ENCODE measurements at regions not wholly inside any gene's neighbourhood (a gene's known extent, or its start where the extent isn't known, plus 50 kb on each side); places are given as distances from the start of the nearest gene placed in this dataset.
"Not testable (repeated sequence)": the region's sequence is repeated elsewhere in the genome, so short reads cannot be mapped to it uniquely, and the experiment has no call there.

DNA sequence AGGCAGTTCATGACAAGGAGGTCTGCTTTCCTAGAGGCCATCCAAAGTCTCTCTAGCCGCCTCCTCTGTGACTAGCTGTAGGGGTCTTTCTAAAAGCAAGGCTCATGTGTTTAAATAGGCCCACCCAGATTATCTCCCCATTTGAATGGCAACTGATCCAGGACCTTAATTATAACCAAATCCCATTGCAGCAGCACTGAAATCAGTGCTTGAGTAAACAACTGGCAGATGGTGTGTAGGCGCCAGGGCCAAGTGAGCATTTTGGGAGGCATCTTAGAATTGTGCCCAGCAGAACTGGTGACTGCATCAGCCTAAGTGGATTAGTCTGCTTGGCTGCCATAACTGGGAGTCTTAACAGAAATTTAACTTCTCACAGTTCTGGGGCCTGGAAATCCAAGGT, 77.8 kb downstream of the ATP6V0E2 start:
- H3K4me3 Mint-ChIP-seq; H2AFZ ChIP-seq (ENCODE audit: low read length); H2BK20ac ChIP-seq (ENCODE audit: low read depth, low read length, poor library complexity, severe bottlenecking); H2BK12ac ChIP-seq (ENCODE audit: insufficient read length, low read depth, low read length); H2BK5ac ChIP-seq (ENCODE audit: insufficient read length, low read length); H4K8ac ChIP-seq (replicated peaks; ENCODE audit: insufficient read length, low read depth, low read length); H2BK15ac ChIP-seq (ENCODE audit: low read depth, low read length); H3K23ac ChIP-seq (ENCODE audit: insufficient read length, low read depth, low read length); H3K4me2 ChIP-seq (ENCODE audit: insufficient read depth, insufficient read length, low read length); H3K27ac ChIP-seq (ENCODE audit: insufficient read length, low read depth, low read length); H3K4me1 ChIP-seq (ENCODE audit: insufficient read depth, low read length); H3K27ac Mint-ChIP-seq; H3K9me3 ChIP-seq (ENCODE audit: control insufficient read depth, low read depth, low read length); H2BK120ac ChIP-seq (ENCODE audit: low read depth, low read length, poor library complexity, severe bottlenecking); H3K14ac ChIP-seq (ENCODE audit: insufficient read depth, low read length); H3K79me1 ChIP-seq (ENCODE audit: insufficient read depth, low read depth, low read length, poor library complexity, severe bottlenecking); H4K5ac ChIP-seq (ENCODE audit: insufficient read length, low read depth, low read length); H3K27me3 ChIP-seq (ENCODE audit: insufficient read depth, low read length); H3K56ac ChIP-seq (ENCODE audit: insufficient read length, low read depth, low read length); H4K20me1 ChIP-seq (ENCODE audit: control insufficient read depth, insufficient read depth, insufficient read length); H3K9ac ChIP-seq (ENCODE audit: extremely low read depth, insufficient read length, low read length); H3T11ph ChIP-seq (ENCODE audit: low read length); H4K91ac ChIP-seq (ENCODE audit: insufficient read length, low read depth, low read length); DNase-seq; H3K36me3 Mint-ChIP-seq (ENCODE audit: insufficient read depth in 1 of 3, low read depth in 3 of 3); H2AK5ac ChIP-seq (ENCODE audit: insufficient read length, low read length); H3K23me2 ChIP-seq (ENCODE audit: insufficient read length, low read depth, low read length, poor library complexity, severe bottlenecking); H3K4me1 Mint-ChIP-seq; H3K9me3 Mint-ChIP-seq; H3K18ac ChIP-seq (ENCODE audit: insufficient read length, low read depth, low read length); H3K79me2 ChIP-seq (ENCODE audit: insufficient read depth, low read length); H3K4ac ChIP-seq (ENCODE audit: low read depth, low read length): not testable (repeated sequence)
- WGBS (ENCODE audit: extremely low coverage, insufficient read length, low lambda C conversion rate): no CpG with 5 or more reads among the region's 2 CpGs
- H3K27me3 Mint-ChIP-seq (ENCODE audit: low read depth): peaks cover 15% of the 10 kb centered on the region

- peaks cover 26% of the 10 kb centered on the region for H3K27me3 Mint-ChIP-seq (ENCODE audit: low read depth)
- not testable (repeated sequence) for H3K9ac ChIP-seq (ENCODE audit: extremely low read depth, insufficient read length, low read length); H3K4me3 Mint-ChIP-seq; DNase-seq; H3K79me2 ChIP-seq (ENCODE audit: insufficient read depth, low read length); H3K79me1 ChIP-seq (ENCODE audit: insufficient read depth, low read depth, low read length, poor library complexity, severe bottlenecking); H2AFZ ChIP-seq (ENCODE audit: low read length); H3K27me3 ChIP-seq (ENCODE audit: insufficient read depth, low read length); H3K18ac ChIP-seq (ENCODE audit: insufficient read length, low read depth, low read length); H3K36me3 Mint-ChIP-seq (ENCODE audit: insufficient read depth in 1 of 3, low read depth in 3 of 3); H3K9me3 Mint-ChIP-seq; H4K20me1 ChIP-seq (ENCODE audit: control insufficient read depth, insufficient read depth, insufficient read length); H3K4me1 Mint-ChIP-seq; H2BK120ac ChIP-seq (ENCODE audit: low read depth, low read length, poor library complexity, severe bottlenecking); H2BK20ac ChIP-seq (ENCODE audit: low read depth, low read length, poor library complexity, severe bottlenecking); H3K4me2 ChIP-seq (ENCODE audit: insufficient read depth, insufficient read length, low read length); H3K4me1 ChIP-seq (ENCODE audit: insufficient read depth, low read length); H2BK5ac ChIP-seq (ENCODE audit: insufficient read length, low read length); H3K9me3 ChIP-seq (ENCODE audit: control insufficient read depth, low read depth, low read length); H2BK12ac ChIP-seq (ENCODE audit: insufficient read length, low read depth, low read length); H3K27ac ChIP-seq (ENCODE audit: insufficient read length, low read depth, low read length); H2AK5ac ChIP-seq (ENCODE audit: insufficient read length, low read length); H3K4ac ChIP-seq (ENCODE audit: low read depth, low read length); H3T11ph ChIP-seq (ENCODE audit: low read length); H4K5ac ChIP-seq (ENCODE audit: insufficient read length, low read depth, low read length); H3K56ac ChIP-seq (ENCODE audit: insufficient read length, low read depth, low read length); H4K8ac ChIP-seq (replicated peaks; ENCODE audit: insufficient read length, low read depth, low read length); H3K23ac ChIP-seq (ENCODE audit: insufficient read length, low read depth, low read length); H3K27ac Mint-ChIP-seq; H3K23me2 ChIP-seq (ENCODE audit: insufficient read length, low read depth, low read length, poor library complexity, severe bottlenecking); H3K14ac ChIP-seq (ENCODE audit: insufficient read depth, low read length); H4K91ac ChIP-seq (ENCODE audit: insufficient read length, low read depth, low read length); H2BK15ac ChIP-seq (ENCODE audit: low read depth, low read length)
- WGBS (ENCODE audit: extremely low coverage, insufficient read length, low lambda C conversion rate): no CpG with 5 or more reads among the region's 2 CpGs
Observed at GRCh38 chr7:149958880-149959279, 85.1 kb downstream of the ATP6V0E2 start.

GRCh38 chr7:149960863-149961262, 87.1 kb downstream of the ATP6V0E2 start:
- not testable (repeated sequence) for H2AK5ac ChIP-seq (ENCODE audit: insufficient read length, low read length); H3K79me1 ChIP-seq (ENCODE audit: insufficient read depth, low read depth, low read length, poor library complexity, severe bottlenecking); H2AFZ ChIP-seq (ENCODE audit: low read length); H4K91ac ChIP-seq (ENCODE audit: insufficient read length, low read depth, low read length); H3K23me2 ChIP-seq (ENCODE audit: insufficient read length, low read depth, low read length, poor library complexity, severe bottlenecking); H3K4ac ChIP-seq (ENCODE audit: low read depth, low read length); H2BK120ac ChIP-seq (ENCODE audit: low read depth, low read length, poor library complexity, severe bottlenecking); H2BK20ac ChIP-seq (ENCODE audit: low read depth, low read length, poor library complexity, severe bottlenecking); H3K27ac ChIP-seq (ENCODE audit: insufficient read length, low read depth, low read length); H3K4me1 ChIP-seq (ENCODE audit: insufficient read depth, low read length); H3K14ac ChIP-seq (ENCODE audit: insufficient read depth, low read length); H2BK5ac ChIP-seq (ENCODE audit: insufficient read length, low read length); DNase-seq; H3K9me3 Mint-ChIP-seq; H3K27me3 ChIP-seq (ENCODE audit: insufficient read depth, low read length); H3K4me1 Mint-ChIP-seq; H3K27ac Mint-ChIP-seq; H2BK15ac ChIP-seq (ENCODE audit: low read depth, low read length); H3K4me2 ChIP-seq (ENCODE audit: insufficient read depth, insufficient read length, low read length); H3K9me3 ChIP-seq (ENCODE audit: control insufficient read depth, low read depth, low read length); H4K5ac ChIP-seq (ENCODE audit: insufficient read length, low read depth, low read length); H3K23ac ChIP-seq (ENCODE audit: insufficient read length, low read depth, low read length); H2BK12ac ChIP-seq (ENCODE audit: insufficient read length, low read depth, low read length); H4K8ac ChIP-seq (replicated peaks; ENCODE audit: insufficient read length, low read depth, low read length); H3K18ac ChIP-seq (ENCODE audit: insufficient read length, low read depth, low read length); H3K4me3 Mint-ChIP-seq; H3K79me2 ChIP-seq (ENCODE audit: insufficient read depth, low read length); H3K36me3 Mint-ChIP-seq (ENCODE audit: insufficient read depth in 1 of 3, low read depth in 3 of 3); H3K56ac ChIP-seq (ENCODE audit: insufficient read length, low read depth, low read length); H4K20me1 ChIP-seq (ENCODE audit: control insufficient read depth, insufficient read depth, insufficient read length); H3T11ph ChIP-seq (ENCODE audit: low read length); H3K9ac ChIP-seq (ENCODE audit: extremely low read depth, insufficient read length, low read length)
- peaks cover 17% of the 10 kb centered on the region for H3K27me3 Mint-ChIP-seq (ENCODE audit: low read depth)
